Upper lobe of left lung (tissue), 4 donors: ENCODE measurements at regions not wholly inside any gene's neighbourhood (a gene's known extent, or its start where the extent isn't known, plus 50 kb on each side); places are given as distances from the start of the nearest gene placed in this dataset.

ENCODE experiments used
- CTCF ChIP-seq, 6 experiments: fragments of 450-650 bp in 4 of 6; fragments of 200-600 bp in 2 of 6; sonication (generic) in 2 of 6; IDR thresholded peaks; one replicate each; pipeline ENCODE4 v1.5.1; 2016 to 2019; ENCODE audit warnings: antibody characterized with exemption in 6 of 6
- POLR2AphosphoS5 ChIP-seq, 2 donors: sonication (generic); formaldehyde crosslinking; IDR thresholded peaks; one replicate each; pipeline ENCODE4 v1.5.1; 2017; ENCODE audit warnings: antibody characterized with exemption in 2 of 2

DNA sequence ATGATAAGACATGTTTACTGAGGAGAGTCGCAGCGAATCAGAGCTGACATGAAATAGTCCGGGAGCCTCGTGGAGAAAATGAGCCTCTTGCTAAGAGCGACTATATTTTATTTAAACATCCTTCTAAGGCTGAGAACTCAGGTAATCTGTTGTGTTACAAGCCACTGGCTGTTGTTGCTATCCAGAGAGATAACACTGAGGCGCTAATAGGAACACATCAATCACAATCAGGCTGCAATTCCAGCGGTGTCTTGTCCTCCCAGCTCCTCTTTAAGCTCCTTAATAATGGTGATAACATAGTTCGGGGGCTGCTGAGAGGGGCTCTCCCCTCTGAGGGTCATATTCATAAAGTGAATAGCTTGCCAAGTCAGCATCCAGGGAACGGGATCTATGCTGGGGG, 95.1 kb downstream of the INSIG2 start:
- no peak for TF ChIP-seq CTCF (IDR thresholded peaks at IDR 0.05)
- TF ChIP-seq POLR2AphosphoS5 (IDR thresholded peaks at IDR 0.05), result no peak
